ENCODE measurements at regions not wholly inside any gene's neighbourhood (a gene's known extent, or its start where the extent isn't known, plus 50 kb on each side); places are given as distances from the start of the nearest gene placed in this dataset.

DNA sequence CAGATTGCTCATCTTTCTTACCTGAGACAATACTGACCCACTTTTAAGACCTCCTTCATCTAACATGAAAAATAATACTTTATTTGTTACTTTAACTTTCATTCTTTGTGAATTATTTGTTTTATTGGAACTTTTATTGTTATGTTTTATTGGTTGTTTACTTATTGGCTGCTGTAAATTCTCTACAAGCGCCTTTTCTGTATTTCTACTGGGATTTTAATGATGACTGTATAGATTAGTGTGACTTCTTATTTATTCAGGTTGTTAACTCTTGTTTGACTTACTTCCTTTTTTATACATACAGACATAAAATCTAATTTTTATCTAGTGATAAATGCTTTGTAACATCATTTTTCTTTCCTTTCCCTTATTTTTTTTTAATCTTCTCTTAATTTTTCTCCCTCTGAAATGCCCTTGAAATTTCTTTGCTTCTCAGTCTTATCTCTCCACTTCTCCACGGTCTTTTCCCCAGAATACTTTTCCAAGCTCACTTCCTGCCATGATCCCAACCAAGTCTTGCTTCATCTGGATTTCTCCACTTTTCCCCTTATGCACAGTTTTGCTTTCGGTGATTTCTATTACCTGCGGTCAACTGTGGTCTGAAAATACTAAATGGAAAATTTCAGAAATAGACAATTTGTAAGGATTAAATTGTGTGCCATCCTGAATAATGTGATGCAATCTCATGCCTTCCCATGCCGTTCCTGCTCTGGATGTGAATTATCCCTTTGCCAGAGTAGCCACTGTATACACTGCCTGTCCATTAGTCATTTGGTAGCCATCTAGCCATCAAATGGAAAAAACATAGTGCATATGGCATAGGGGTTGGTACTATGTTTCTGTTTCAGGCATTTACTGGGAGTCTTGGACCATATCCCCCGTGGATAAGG, 265.9 kb downstream of the PRL start:
- no peak for ATAC-seq
- TF ChIP-seq TCF4 (CRISPR knock-in tag; IDR thresholded peaks at IDR 0.05; ENCODE audit: borderline replicate concordance) (no peak), ISL1 (CRISPR knock-in tag; IDR thresholded peaks at IDR 0.05) (no peak), CSDC2 (CRISPR knock-in tag; IDR thresholded peaks at IDR 0.05) (no peak), ZNF8 (CRISPR knock-in tag; IDR thresholded peaks at IDR 0.05) (no peak), TOX (CRISPR knock-in tag; IDR thresholded peaks at IDR 0.05; ENCODE audit: borderline replicate concordance) (no peak), PPARA (CRISPR knock-in tag; IDR thresholded peaks at IDR 0.05; ENCODE audit: borderline replicate concordance) (no peak), ESRRG (CRISPR knock-in tag; IDR thresholded peaks at IDR 0.05) (no peak), ZNF565 (CRISPR knock-in tag; conservative IDR thresholded peaks at IDR 0.05; ENCODE audit: low read depth) (no peak), ZC3H10 (CRISPR knock-in tag; IDR thresholded peaks at IDR 0.05) (no peak), ZFP3 (CRISPR knock-in tag; IDR thresholded peaks at IDR 0.05) (no peak), ZNF70 (CRISPR knock-in tag; IDR thresholded peaks at IDR 0.05) (no peak), RARB (CRISPR knock-in tag; IDR thresholded peaks at IDR 0.05) (no peak), GLIS3 (CRISPR knock-in tag; IDR thresholded peaks at IDR 0.05) (no peak), ZFP30 (CRISPR knock-in tag; IDR thresholded peaks at IDR 0.05) (no peak), OSR1 (CRISPR knock-in tag; IDR thresholded peaks at IDR 0.05) (no peak)
- TF ChIP-seq, protein P1, sequence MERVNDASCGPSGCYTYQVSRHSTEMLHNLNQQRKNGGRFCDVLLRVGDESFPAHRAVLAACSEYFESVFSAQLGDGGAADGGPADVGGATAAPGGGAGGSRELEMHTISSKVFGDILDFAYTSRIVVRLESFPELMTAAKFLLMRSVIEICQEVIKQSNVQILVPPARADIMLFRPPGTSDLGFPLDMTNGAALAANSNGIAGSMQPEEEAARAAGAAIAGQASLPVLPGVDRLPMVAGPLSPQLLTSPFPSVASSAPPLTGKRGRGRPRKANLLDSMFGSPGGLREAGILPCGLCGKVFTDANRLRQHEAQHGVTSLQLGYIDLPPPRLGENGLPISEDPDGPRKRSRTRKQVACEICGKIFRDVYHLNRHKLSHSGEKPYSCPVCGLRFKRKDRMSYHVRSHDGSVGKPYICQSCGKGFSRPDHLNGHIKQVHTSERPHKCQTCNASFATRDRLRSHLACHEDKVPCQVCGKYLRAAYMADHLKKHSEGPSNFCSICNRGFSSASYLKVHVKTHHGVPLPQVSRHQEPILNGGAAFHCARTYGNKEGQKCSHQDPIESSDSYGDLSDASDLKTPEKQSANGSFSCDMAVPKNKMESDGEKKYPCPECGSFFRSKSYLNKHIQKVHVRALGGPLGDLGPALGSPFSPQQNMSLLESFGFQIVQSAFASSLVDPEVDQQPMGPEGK (CRISPR knock-in tag; IDR thresholded peaks at IDR 0.05; ENCODE audit: borderline replicate concordance): no peak
- TF ChIP-seq, protein P2, sequence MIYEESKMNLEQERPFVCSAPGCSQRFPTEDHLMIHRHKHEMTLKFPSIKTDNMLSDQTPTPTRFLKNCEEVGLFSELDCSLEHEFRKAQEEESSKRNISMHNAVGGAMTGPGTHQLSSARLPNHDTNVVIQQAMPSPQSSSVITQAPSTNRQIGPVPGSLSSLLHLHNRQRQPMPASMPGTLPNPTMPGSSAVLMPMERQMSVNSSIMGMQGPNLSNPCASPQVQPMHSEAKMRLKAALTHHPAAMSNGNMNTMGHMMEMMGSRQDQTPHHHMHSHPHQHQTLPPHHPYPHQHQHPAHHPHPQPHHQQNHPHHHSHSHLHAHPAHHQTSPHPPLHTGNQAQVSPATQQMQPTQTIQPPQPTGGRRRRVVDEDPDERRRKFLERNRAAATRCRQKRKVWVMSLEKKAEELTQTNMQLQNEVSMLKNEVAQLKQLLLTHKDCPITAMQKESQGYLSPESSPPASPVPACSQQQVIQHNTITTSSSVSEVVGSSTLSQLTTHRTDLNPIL (CRISPR knock-in tag; IDR thresholded peaks at IDR 0.05; ENCODE audit: low read depth): no peak
- TF ChIP-seq, protein P3, sequence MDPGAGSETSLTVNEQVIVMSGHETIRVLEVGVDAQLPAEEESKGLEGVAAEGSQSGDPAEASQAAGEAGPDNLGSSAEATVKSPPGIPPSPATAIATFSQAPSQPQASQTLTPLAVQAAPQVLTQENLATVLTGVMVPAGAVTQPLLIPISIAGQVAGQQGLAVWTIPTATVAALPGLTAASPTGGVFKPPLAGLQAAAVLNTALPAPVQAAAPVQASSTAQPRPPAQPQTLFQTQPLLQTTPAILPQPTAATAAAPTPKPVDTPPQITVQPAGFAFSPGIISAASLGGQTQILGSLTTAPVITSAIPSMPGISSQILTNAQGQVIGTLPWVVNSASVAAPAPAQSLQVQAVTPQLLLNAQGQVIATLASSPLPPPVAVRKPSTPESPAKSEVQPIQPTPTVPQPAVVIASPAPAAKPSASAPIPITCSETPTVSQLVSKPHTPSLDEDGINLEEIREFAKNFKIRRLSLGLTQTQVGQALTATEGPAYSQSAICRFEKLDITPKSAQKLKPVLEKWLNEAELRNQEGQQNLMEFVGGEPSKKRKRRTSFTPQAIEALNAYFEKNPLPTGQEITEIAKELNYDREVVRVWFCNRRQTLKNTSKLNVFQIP (CRISPR knock-in tag; IDR thresholded peaks at IDR 0.05; ENCODE audit: borderline replicate concordance, low read depth): no peak

DNA sequence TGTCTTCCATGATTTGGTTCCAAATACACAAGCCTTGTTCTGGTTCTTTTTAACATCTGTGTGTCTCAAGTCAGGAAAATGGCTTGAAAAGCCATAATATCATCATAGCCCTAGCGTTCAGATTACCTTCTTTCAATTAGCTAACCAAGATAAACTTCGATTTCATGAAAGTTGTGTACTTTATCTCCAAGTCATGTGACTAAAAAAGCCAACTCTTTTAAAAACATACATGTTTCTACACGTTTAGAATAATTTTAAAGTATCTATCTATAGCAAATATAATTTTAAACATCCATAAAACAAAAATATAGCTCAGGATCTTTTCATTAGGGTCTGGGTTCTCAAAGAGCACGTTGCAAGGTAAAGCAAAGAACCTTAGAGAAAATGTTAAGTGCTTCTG, 261.1 kb downstream of the PRL start:
- no peak for ATAC-seq
- TF ChIP-seq, protein P3 (CRISPR knock-in tag; IDR thresholded peaks at IDR 0.05; ENCODE audit: borderline replicate concordance, low read depth): no peak
- TF ChIP-seq TOX (CRISPR knock-in tag; IDR thresholded peaks at IDR 0.05; ENCODE audit: borderline replicate concordance) (no peak), ZNF8 (CRISPR knock-in tag; IDR thresholded peaks at IDR 0.05) (no peak), SNAI2 (CRISPR knock-in tag; IDR thresholded peaks at IDR 0.05) (no peak), ZNF565 (CRISPR knock-in tag; conservative IDR thresholded peaks at IDR 0.05; ENCODE audit: low read depth) (no peak), ZFP3 (CRISPR knock-in tag; IDR thresholded peaks at IDR 0.05) (no peak), ZNF70 (CRISPR knock-in tag; IDR thresholded peaks at IDR 0.05) (no peak), BACH2 (CRISPR knock-in tag; IDR thresholded peaks at IDR 0.05; ENCODE audit: borderline replicate concordance) (no peak), GLIS3 (CRISPR knock-in tag; IDR thresholded peaks at IDR 0.05) (no peak)
- TF ChIP-seq, protein P2 (CRISPR knock-in tag; IDR thresholded peaks at IDR 0.05; ENCODE audit: low read depth): no peak

DNA sequence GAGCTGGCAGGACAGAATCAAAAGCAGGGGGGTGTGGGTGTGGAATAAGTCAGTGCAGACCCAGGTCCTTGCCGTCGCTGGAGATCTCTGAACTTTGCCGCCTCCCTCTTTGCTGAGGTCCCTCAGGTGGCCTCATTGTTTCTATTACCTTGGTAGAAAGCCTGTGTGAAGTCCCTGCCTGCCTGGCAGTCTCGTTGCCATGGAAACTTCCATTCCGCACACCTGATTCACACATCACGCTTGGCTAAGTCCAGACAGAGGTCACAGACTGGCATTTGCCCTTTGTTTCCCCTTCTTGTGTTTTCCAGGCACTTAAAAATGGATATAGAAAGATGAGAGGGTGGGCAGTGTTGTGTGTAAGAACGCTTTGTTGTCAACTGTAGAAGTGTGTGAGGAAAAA, 260.6 kb downstream of the PRL start:
- no peak; the same call in 1 of the 3 replicates for ATAC-seq
- no peak for TF ChIP-seq SNAI2 (CRISPR knock-in tag; IDR thresholded peaks at IDR 0.05)
- no peak for TF ChIP-seq TCF4 (CRISPR knock-in tag; IDR thresholded peaks at IDR 0.05; ENCODE audit: borderline replicate concordance)
- TF ChIP-seq, protein P1 (CRISPR knock-in tag; IDR thresholded peaks at IDR 0.05; ENCODE audit: borderline replicate concordance): no peak
- no peak for TF ChIP-seq ISL1 (CRISPR knock-in tag; IDR thresholded peaks at IDR 0.05)
- no peak for TF ChIP-seq OSR1 (CRISPR knock-in tag; IDR thresholded peaks at IDR 0.05)
- TF ChIP-seq ESRRG (CRISPR knock-in tag; IDR thresholded peaks at IDR 0.05): no peak
- TF ChIP-seq PPARA (CRISPR knock-in tag; IDR thresholded peaks at IDR 0.05; ENCODE audit: borderline replicate concordance): no peak
- TF ChIP-seq, protein P4, sequence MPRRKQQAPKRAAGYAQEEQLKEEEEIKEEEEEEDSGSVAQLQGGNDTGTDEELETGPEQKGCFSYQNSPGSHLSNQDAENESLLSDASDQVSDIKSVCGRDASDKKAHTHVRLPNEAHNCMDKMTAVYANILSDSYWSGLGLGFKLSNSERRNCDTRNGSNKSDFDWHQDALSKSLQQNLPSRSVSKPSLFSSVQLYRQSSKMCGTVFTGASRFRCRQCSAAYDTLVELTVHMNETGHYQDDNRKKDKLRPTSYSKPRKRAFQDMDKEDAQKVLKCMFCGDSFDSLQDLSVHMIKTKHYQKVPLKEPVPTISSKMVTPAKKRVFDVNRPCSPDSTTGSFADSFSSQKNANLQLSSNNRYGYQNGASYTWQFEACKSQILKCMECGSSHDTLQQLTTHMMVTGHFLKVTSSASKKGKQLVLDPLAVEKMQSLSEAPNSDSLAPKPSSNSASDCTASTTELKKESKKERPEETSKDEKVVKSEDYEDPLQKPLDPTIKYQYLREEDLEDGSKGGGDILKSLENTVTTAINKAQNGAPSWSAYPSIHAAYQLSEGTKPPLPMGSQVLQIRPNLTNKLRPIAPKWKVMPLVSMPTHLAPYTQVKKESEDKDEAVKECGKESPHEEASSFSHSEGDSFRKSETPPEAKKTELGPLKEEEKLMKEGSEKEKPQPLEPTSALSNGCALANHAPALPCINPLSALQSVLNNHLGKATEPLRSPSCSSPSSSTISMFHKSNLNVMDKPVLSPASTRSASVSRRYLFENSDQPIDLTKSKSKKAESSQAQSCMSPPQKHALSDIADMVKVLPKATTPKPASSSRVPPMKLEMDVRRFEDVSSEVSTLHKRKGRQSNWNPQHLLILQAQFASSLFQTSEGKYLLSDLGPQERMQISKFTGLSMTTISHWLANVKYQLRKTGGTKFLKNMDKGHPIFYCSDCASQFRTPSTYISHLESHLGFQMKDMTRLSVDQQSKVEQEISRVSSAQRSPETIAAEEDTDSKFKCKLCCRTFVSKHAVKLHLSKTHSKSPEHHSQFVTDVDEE (CRISPR knock-in tag; IDR thresholded peaks at IDR 0.05): no peak
- no peak for TF ChIP-seq ZFP3 (CRISPR knock-in tag; IDR thresholded peaks at IDR 0.05)
